ENCODE measurements at regions not wholly inside any gene's neighbourhood (a gene's known extent, or its start where the extent isn't known, plus 50 kb on each side); places are given as distances from the start of the nearest gene placed in this dataset.

- DNase-seq (ENCODE audit: low read depth, low spot score) (no peak), FAIRE-seq (no peak)
- Histone ChIP-seq H3K79me2 (ENCODE audit: control insufficient read depth, insufficient read depth, low read length) (no peaks in the 10 kb centered on the region), H3K4me1 (ENCODE audit: control insufficient read depth, extremely low read depth, insufficient read depth, low read length) (no peaks in the 10 kb centered on the region), H3K36me3 (ENCODE audit: control insufficient read depth in 2 of 2, extremely low read depth in 1 of 2, insufficient read depth in 2 of 2, low read length in 2 of 2) (no peaks in the 10 kb centered on the region), H2AFZ (ENCODE audit: low read depth, low read length) (no peak overlapping the region), H3K9me3 (replicated peaks; ENCODE audit: control insufficient read depth, insufficient read depth, low read length) (no peaks in the 10 kb centered on the region), H3K9ac (replicated peaks; ENCODE audit: extremely low read depth, insufficient read depth, low read length) (no peak overlapping the region), H3K27me3 (ENCODE audit: control insufficient read depth in 2 of 2, insufficient read depth in 2 of 2, low read length in 2 of 2) (no peaks in the 10 kb centered on the region), H3K27ac (ENCODE audit: insufficient read depth, low read depth, low read length) (no peak overlapping the region), H3K9me1 (replicated peaks; ENCODE audit: control insufficient read depth, extremely low read depth, insufficient read depth, low read length) (no peaks in the 10 kb centered on the region), H4K20me1 (replicated peaks; ENCODE audit: control insufficient read depth, extremely low read depth, insufficient read depth, low read length) (no peaks in the 10 kb centered on the region), H3K4me2 (ENCODE audit: insufficient read depth, low read length) (no peak overlapping the region), H3K4me3 (replicated peaks in 1 of 3; ENCODE audit: insufficient read depth in 1 of 3, low read depth in 1 of 3, low read length in 3 of 3) (no peak overlapping the region)
- no TSS peak for BruUV-seq (replicated peaks)
- CTCF ChIA-PET = no interaction called here
- dilution Hi-C loops (cut with MboI; ENCODE audit: extremely low pct_ligation_motif_present, low sequenced_read_pairs) = no loop called here
- intact Hi-C loops (cut with micrococcal nuclease) = no loop called here
- TF ChIP-seq POLR2A (IDR thresholded peaks at IDR 0.05; ENCODE audit: low read depth, low read length) (no peak), EZH2 (IDR thresholded peaks at IDR 0.05; ENCODE audit: borderline replicate concordance, low read depth, low read length, severe bottlenecking) (no peak), POLR2AphosphoS5 (IDR thresholded peaks at IDR 0.05; ENCODE audit: insufficient read depth, low read depth, low read length) (no peak), MYC (IDR thresholded peaks at IDR 0.05; ENCODE audit: low read depth, low read length) (no peak), GATA2 (IDR thresholded peaks at IDR 0.05; ENCODE audit: insufficient read depth, insufficient read length, low read depth, low read length) (no peak), FOS (IDR thresholded peaks at IDR 0.05; ENCODE audit: borderline replicate concordance, insufficient read depth, low read length) (no peak), JUN (IDR thresholded peaks at IDR 0.05; ENCODE audit: borderline replicate concordance, insufficient read depth, insufficient read length, low read depth) (no peak), MAX (IDR thresholded peaks at IDR 0.05; ENCODE audit: insufficient read depth, insufficient read length) (no peak), CTCF (IDR thresholded peaks at IDR 0.05; ENCODE audit: extremely low read depth in 1 of 2, insufficient read depth in 1 of 2, low read depth in 1 of 2, low read length in 2 of 2) (no peak)
- POLR2A ChIA-PET = no interaction called here
Observed at GRCh38 chr10:8640301-8640700, 585.8 kb downstream of the GATA3 start.

Measured in endothelial cell of umbilical vein (primary cell).